BLaER1 (cell line): ENCODE measurements at regions not wholly inside any gene's neighbourhood (a gene's known extent, or its start where the extent isn't known, plus 50 kb on each side); places are given as distances from the start of the nearest gene placed in this dataset.

Source experiments
- H3K27ac ChIP-seq: shearing (Covaris generic); formaldehyde crosslinking; 2 replicates; pipeline ENCODE4 v1.8.1; 2022
- H3K27me3 ChIP-seq: shearing (Covaris generic); formaldehyde crosslinking; 2 replicates; pipeline ENCODE4 v1.8.1; 2022
- H3K36me3 ChIP-seq: shearing (Covaris generic); formaldehyde crosslinking; 2 replicates; pipeline ENCODE4 v1.8.1; 2022
- H3K4me1 ChIP-seq: shearing (Covaris generic); formaldehyde crosslinking; 2 replicates; pipeline ENCODE4 v1.8.1; 2022
- H3K4me2 ChIP-seq: shearing (Covaris generic); formaldehyde crosslinking; 2 replicates; pipeline ENCODE4 v1.8.1; 2022
- H3K4me3 ChIP-seq: shearing (Covaris generic); formaldehyde crosslinking; 2 replicates; pipeline ENCODE4 v1.8.1; 2022
- H3K9ac ChIP-seq: shearing (Covaris generic); formaldehyde crosslinking; 2 replicates; pipeline ENCODE4 v1.8.1; 2022
- H3K9me3 ChIP-seq: shearing (Covaris generic); formaldehyde crosslinking; 2 replicates; pipeline ENCODE4 v1.8.1; 2022
- H4K20me1 ChIP-seq: shearing (Covaris generic); formaldehyde crosslinking; 2 replicates; pipeline ENCODE4 v1.8.1; 2022
- Cebpa-rat ChIP-seq: shearing (Covaris generic); IDR thresholded peaks from 2 replicates; pipeline ENCODE4 v1.8.1; 2022

DNA sequence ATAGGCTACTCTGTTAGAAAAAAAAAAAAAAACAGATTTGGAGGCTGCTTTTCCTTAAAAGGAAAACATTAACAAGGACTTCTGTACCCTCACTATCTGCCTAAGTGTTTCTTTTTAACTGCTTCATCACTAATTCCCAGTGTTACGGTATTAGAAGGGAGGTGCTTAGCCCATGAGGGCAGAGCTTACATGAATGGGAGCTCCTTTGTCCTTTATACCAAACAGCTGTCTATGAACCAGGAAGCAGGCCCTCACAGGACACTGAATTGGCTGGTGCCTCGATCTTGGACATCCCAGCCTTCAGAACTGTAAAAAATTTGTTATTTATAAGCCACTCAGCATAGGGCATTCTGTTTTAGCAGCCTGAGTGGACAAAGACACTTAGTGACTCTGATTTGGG lies 215.6 kb upstream of the NRSN1 start:
- H3K27me3 ChIP-seq, result no peaks in the 10 kb centered on the region
- TF ChIP-seq Cebpa-rat, result no peak
- no peaks in the 10 kb centered on the region for H4K20me1 ChIP-seq
- H3K4me1 ChIP-seq, result no peaks in the 10 kb centered on the region
- H3K4me3 ChIP-seq, result no peak overlapping the region
- no peak overlapping the region for H3K4me2 ChIP-seq
- no peaks in the 10 kb centered on the region for H3K9me3 ChIP-seq
- no peaks in the 10 kb centered on the region for H3K36me3 ChIP-seq
- H3K9ac ChIP-seq, result no peak overlapping the region
- H3K27ac ChIP-seq, result no peak overlapping the region

DNA sequence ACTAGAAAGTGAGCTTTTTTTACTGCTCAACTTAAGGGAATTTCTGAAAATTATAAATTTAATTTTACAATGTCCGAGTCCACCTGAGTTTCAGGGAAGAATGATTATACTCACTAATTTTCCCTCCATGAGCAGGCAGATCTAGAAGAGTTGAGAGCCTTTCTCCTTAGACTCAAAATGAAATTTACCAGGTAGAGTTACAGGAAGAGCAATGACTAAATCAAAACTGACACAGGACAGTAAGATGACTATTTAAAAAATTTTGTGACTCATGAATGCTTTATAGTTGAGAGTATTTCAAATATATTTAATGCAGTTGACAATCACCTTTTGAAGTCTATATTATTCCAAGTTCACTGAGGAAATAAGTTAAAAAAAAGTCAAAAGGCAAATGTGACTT lies 198.1 kb upstream of the NRSN1 start:
- Histone ChIP-seq H3K4me1 (no peaks in the 10 kb centered on the region), H4K20me1 (no peaks in the 10 kb centered on the region), H3K4me3 (no peak overlapping the region), H3K27ac (no peak overlapping the region), H3K36me3 (no peaks in the 10 kb centered on the region), H3K9ac (no peak overlapping the region), H3K27me3 (no peaks in the 10 kb centered on the region), H3K9me3 (no peaks in the 10 kb centered on the region), H3K4me2 (no peak overlapping the region)
- no peak for TF ChIP-seq Cebpa-rat

DNA sequence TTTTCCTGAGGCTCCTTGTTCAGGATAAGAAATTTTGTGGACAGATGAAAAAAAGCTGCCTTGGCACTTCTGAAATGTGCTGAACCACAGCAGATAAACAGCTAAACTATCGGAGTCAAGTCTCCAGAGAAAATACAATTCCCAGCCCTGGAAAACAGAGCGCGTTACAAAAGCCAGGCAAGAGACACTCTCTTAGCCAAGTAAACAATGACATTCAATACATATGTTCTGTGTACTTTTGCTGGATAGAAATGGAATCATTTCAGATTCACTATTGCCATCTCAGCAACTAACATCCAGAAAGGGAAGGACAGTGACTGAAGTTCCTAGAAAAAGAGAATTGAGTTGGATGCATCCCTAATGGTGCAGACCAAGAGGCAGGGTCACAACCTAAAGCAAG lies 196.8 kb upstream of the NRSN1 start:
- no peak overlapping the region for H3K9ac ChIP-seq

DNA sequence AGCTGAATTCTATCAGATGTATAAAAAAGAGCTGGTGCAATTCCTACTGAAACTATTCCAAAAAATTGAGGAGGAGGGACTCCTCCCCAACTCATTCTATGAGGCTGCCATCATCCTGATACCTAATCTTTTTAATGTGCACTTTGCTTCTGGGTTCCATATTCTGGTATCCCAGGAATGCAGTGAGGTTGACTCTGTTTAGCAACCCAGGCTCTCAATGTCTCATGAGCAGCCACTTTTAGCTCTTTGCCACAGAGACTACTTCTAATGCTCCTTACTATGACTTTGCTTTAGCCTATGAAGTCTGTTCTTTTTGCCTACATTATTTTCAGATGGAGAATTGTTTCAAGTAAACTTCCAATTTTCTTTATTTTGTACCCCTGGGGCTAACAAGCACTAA lies 185.5 kb upstream of the NRSN1 start:
- TF ChIP-seq Cebpa-rat, result no peak
- Histone ChIP-seq H3K27ac (no peak overlapping the region), H3K9ac (no peak overlapping the region), H3K36me3 (no peaks in the 10 kb centered on the region), H3K27me3 (no peaks in the 10 kb centered on the region), H4K20me1 (no peaks in the 10 kb centered on the region), H3K4me3 (no peak overlapping the region), H3K4me1 (peaks cover 6% of the 10 kb centered on the region; the same call in 1 of the 2 replicates), H3K4me2 (no peak overlapping the region), H3K9me3 (no peaks in the 10 kb centered on the region)

More for the DNA sequence above, 196.8 kb upstream of the NRSN1 start:
- no peaks in the 10 kb centered on the region for H3K36me3 ChIP-seq
- no peaks in the 10 kb centered on the region for H3K27me3 ChIP-seq
- H3K4me2 ChIP-seq, result no peak overlapping the region
- no peaks in the 10 kb centered on the region for H4K20me1 ChIP-seq
- no peaks in the 10 kb centered on the region for H3K4me1 ChIP-seq
- H3K27ac ChIP-seq, result no peak overlapping the region
- H3K9me3 ChIP-seq, result 0 out of 2 replicates have a peak, but pooled peaks cover 3% of the 10 kb centered on the region
- no peak overlapping the region for H3K4me3 ChIP-seq
- no peak for TF ChIP-seq Cebpa-rat

DNA sequence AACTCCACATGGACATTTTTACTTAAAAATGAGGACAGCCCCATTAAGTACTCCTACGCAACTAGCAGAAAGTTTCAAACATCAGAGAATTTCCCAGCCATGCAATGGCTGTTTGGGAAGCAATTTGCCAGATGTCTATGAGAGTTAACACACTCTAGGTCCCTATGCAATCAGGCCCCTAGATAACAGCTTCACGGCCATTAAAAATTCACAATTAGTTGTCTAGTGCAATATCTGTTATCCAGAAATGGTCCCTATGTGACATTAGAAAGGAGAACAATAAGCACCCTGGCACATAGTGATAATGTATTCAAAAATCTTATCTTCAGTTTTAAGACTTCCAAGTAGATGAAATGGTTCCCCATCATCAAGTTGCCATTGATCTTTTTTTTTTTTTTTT lies 174.3 kb upstream of the NRSN1 start:
- Histone ChIP-seq H3K4me2 (no peak overlapping the region), H3K36me3 (no peaks in the 10 kb centered on the region), H3K4me3 (no peak overlapping the region), H3K9me3 (no peaks in the 10 kb centered on the region), H3K9ac (no peak overlapping the region), H3K4me1 (no peaks in the 10 kb centered on the region), H4K20me1 (no peaks in the 10 kb centered on the region), H3K27ac (no peak overlapping the region), H3K27me3 (no peaks in the 10 kb centered on the region)
- TF ChIP-seq Cebpa-rat, result no peak

DNA sequence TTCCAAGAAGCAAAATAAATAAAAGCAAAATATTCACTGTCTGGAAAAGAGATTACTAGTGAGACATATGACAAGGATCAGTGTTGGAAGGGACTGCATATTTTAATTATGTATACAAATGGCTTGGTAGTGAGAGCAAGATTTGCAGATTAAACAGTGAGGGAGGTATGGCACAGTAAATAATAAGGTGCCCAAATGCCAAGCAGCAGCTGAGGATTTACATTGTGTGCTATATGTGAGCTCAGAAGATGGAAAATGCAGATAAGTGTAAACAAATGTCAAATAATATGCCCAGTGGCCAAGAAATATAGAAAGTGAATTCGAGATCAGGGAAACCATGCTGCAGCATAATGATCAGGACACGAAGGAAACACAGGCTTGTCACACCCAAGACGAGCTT lies 173.8 kb upstream of the NRSN1 start:
- no peak for TF ChIP-seq Cebpa-rat
- H3K27me3 ChIP-seq, result no peaks in the 10 kb centered on the region
- no peaks in the 10 kb centered on the region for H3K4me1 ChIP-seq
- H3K9me3 ChIP-seq, result no peaks in the 10 kb centered on the region
- H4K20me1 ChIP-seq, result no peaks in the 10 kb centered on the region
- no peak overlapping the region for H3K4me2 ChIP-seq
- no peak overlapping the region for H3K9ac ChIP-seq
- no peak overlapping the region for H3K4me3 ChIP-seq
- no peaks in the 10 kb centered on the region for H3K36me3 ChIP-seq
- no peak overlapping the region for H3K27ac ChIP-seq

DNA sequence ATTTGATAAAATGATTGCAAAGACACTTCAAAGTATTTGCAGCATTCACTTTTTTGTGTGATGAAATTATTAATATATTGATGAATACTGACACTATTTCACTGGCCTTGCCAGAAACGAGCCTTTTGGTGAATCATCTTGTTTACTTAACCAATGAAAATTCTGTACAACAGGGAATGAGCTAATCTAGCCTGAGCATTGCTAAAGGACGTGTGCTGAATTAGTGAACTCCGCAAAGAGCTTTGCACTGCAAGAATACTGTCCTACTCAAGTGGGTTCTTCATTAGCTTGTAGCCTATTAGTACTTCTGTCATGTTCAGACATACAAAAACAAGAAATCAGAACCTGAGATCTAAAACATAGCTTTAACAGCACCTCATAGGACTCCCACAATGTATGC lies 172.0 kb upstream of the NRSN1 start:
- H3K9ac ChIP-seq, result no peak overlapping the region
- no peak overlapping the region for H3K27ac ChIP-seq
- H3K4me1 ChIP-seq, result no peaks in the 10 kb centered on the region
- H3K9me3 ChIP-seq, result no peaks in the 10 kb centered on the region
- no peak overlapping the region for H3K4me2 ChIP-seq
- H3K4me3 ChIP-seq, result no peak overlapping the region
- H3K27me3 ChIP-seq, result no peaks in the 10 kb centered on the region
- no peak for TF ChIP-seq Cebpa-rat
- no peaks in the 10 kb centered on the region for H4K20me1 ChIP-seq
- H3K36me3 ChIP-seq, result no peaks in the 10 kb centered on the region

DNA sequence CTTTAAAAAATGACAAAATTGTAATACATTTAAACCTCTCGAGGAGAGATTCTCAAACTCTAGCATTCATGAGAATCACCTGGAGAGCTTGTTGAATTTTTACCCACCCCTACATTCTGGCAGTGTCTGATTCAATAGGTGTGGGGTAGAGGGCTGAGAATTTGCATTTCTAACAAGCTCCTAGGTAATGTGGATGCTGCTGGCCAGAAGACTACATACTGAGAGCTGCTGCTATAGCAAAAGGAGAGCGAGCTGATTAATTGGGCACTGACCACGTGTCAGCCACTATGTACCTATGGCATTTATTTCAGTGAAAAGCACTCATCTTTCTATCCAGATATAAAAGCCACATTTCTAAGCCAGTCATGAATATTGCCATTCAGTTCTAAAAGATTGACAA lies 169.0 kb upstream of the NRSN1 start:
- H3K4me2 ChIP-seq, result no peak overlapping the region
- H3K9ac ChIP-seq, result no peak overlapping the region
- no peaks in the 10 kb centered on the region for H3K4me1 ChIP-seq
- H3K4me3 ChIP-seq, result no peak overlapping the region
- no peak for TF ChIP-seq Cebpa-rat
- H3K27ac ChIP-seq, result no peak overlapping the region
- H4K20me1 ChIP-seq, result no peaks in the 10 kb centered on the region
- H3K27me3 ChIP-seq, result no peaks in the 10 kb centered on the region
- H3K9me3 ChIP-seq, result no peaks in the 10 kb centered on the region
- no peaks in the 10 kb centered on the region for H3K36me3 ChIP-seq

DNA sequence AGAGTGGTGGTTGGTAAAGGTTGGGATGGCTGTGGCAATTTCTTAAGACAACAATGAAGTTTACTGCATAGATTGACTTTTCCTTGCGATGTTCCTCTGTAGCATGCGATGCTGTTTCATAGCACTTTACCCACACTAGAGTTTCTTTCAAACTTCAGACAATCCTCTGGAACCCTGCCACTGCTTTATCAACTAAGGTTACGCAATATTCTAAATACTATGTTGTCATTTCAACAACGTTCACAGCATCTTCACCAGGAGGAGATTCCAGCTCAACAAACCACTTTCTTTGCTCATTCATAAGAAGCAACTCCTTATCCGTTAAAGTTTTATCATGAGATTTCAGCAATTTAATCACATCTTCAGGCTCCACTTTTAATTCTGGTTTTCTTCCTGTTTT lies 161.2 kb upstream of the NRSN1 start:
- H3K4me2 ChIP-seq, result no peak overlapping the region
- H3K4me1 ChIP-seq, result no peaks in the 10 kb centered on the region
- H3K27me3 ChIP-seq, result no peaks in the 10 kb centered on the region
- H3K36me3 ChIP-seq, result no peaks in the 10 kb centered on the region
- no peak overlapping the region for H3K27ac ChIP-seq
- no peaks in the 10 kb centered on the region for H3K9me3 ChIP-seq
- H4K20me1 ChIP-seq, result no peaks in the 10 kb centered on the region
- H3K4me3 ChIP-seq, result no peak overlapping the region
- no peak overlapping the region for H3K9ac ChIP-seq
- peak; percentile 84; the same call in 1 of the 2 replicates for TF ChIP-seq Cebpa-rat

DNA sequence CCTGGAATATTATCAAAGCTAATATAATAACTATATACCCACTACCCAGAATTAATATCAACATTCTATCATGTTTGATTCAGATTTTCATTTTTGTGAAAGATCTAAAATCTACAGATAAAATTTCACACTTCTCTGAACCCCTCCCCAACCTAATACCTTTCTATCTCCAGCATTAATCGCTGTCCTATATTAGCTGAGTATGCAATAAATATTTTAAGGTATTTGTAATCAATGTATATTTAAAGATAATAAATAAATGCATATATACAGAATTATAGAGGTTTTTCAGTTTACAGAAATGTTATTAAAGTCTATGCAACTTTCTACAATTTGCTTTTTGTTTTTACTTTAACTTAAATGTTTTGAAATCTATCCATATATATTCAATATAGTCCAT lies 156.7 kb upstream of the NRSN1 start:
- Histone ChIP-seq H3K9ac (no peak overlapping the region), H3K4me2 (no peak overlapping the region), H3K27me3 (no peaks in the 10 kb centered on the region), H4K20me1 (no peaks in the 10 kb centered on the region), H3K36me3 (no peaks in the 10 kb centered on the region), H3K27ac (no peak overlapping the region), H3K4me1 (no peaks in the 10 kb centered on the region), H3K4me3 (no peak overlapping the region), H3K9me3 (no peaks in the 10 kb centered on the region)
- no peak for TF ChIP-seq Cebpa-rat

DNA sequence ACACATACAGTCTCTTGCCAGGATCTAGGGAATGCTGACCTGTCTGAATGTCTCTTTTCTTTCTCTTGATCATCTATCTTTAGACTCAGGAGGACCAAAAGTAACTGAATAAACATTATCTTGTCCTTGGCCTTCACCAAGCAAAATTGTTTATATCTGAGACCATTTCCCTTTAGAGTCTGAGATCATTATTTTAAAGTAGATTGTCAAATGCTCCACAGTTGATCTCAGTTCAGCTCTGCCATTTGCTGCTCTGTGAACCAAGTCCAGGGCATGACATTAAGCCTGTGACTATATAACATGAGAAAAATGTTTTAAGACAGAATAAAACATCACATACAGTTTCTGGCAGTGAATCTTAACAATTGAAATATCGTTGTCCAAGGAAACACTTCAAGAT lies 148.3 kb upstream of the NRSN1 start:
- H3K36me3 ChIP-seq, result no peaks in the 10 kb centered on the region
- no peak for TF ChIP-seq Cebpa-rat
- H3K9ac ChIP-seq, result no peak overlapping the region

More for the DNA sequence above, 148.3 kb upstream of the NRSN1 start:
- Histone ChIP-seq H3K4me1 (no peaks in the 10 kb centered on the region), H4K20me1 (no peaks in the 10 kb centered on the region), H3K27me3 (no peaks in the 10 kb centered on the region), H3K27ac (no peak overlapping the region), H3K4me3 (no peak overlapping the region), H3K9me3 (no peaks in the 10 kb centered on the region), H3K4me2 (no peak overlapping the region)
